ENCODE measurements at regions not wholly inside any gene's neighbourhood (a gene's known extent, or its start where the extent isn't known, plus 50 kb on each side); places are given as distances from the start of the nearest gene placed in this dataset.

GRCh38 chr6:160882791-160883279 lies 108.7 kb upstream of the MAP3K4 start:
- FAIRE-seq: peak; percentile 73

More at GRCh38 chr6:160882791-160883279, 108.7 kb upstream of the MAP3K4 start:
- Histone ChIP-seq H4K20me1 (ENCODE audit: control insufficient read depth, insufficient read depth) (no peaks in the 10 kb centered on the region), H3K4me3 (no peak overlapping the region), H3K9me3 (replicated peaks; ENCODE audit: control insufficient read depth, insufficient read depth, low read length) (no peaks in the 10 kb centered on the region), H3K27me3 (replicated peaks in 1 of 2; ENCODE audit: control insufficient read depth in 2 of 2, insufficient read depth in 2 of 2, low read length in 1 of 2) (no peaks in the 10 kb centered on the region), H3K4me1 (ENCODE audit: control insufficient read depth, insufficient read depth, low read length) (no peaks in the 10 kb centered on the region; the same call in 1 of the 2 replicates), H3K79me2 (ENCODE audit: control insufficient read depth, insufficient read depth, low read length) (no peaks in the 10 kb centered on the region), H3K27ac (ENCODE audit: control insufficient read depth, insufficient read depth) (no peak overlapping the region), H3K4me2 (ENCODE audit: control insufficient read depth, insufficient read depth) (no peak overlapping the region), H2AFZ (ENCODE audit: control insufficient read depth, low read depth, low read length) (no peak overlapping the region), H3K36me3 (ENCODE audit: control insufficient read depth in 2 of 2, insufficient read depth in 2 of 2, low read length in 1 of 2) (no peaks in the 10 kb centered on the region), H3K9ac (ENCODE audit: control insufficient read depth, insufficient read depth, low read length) (no peak overlapping the region)
- ChIA-PET CTCF (no interaction called here), SMC1A (ENCODE audit: uncharacterized antibody, unreplicated experiment) (interaction anchor here (1.2 kb wide), 1 partner anchor 10 kb away, joined by 3 read pairs; no protein-coding TSS in a partner anchor), RAD21 (ENCODE audit: unreplicated experiment) (no interaction called here), POLR2A (no interaction called here)
- 15% methylated on average over 5 of the region's 5 CpGs for WGBS (ENCODE audit: insufficient coverage, insufficient replicate concordance, low lambda C conversion rate, missing lambda C conversion rate)
- DNase-seq (ENCODE audit: low read depth, low spot score) (no peak), ATAC-seq (no peak)
- TF ChIP-seq EED (IDR thresholded peaks at IDR 0.05; ENCODE audit: low read depth): no peak
- no peak for TF ChIP-seq MTA3 (IDR thresholded peaks at IDR 0.05; ENCODE audit: borderline replicate concordance, low read length)
- TF ChIP-seq RELA (IDR thresholded peaks at IDR 0.05; ENCODE audit: borderline replicate concordance, partially characterized antibody): no peak
- TF ChIP-seq TCF3 (IDR thresholded peaks at IDR 0.05; ENCODE audit: borderline replicate concordance, insufficient read depth, low read depth, low read length): no peak
- no peak for TF ChIP-seq CEBPB (IDR thresholded peaks at IDR 0.05; ENCODE audit: borderline replicate concordance in 1 of 2, low read depth in 2 of 2, low read length in 2 of 2)
- TF ChIP-seq PKNOX1 (IDR thresholded peaks at IDR 0.05): no peak
- no peak for TF ChIP-seq YY1 (IDR thresholded peaks at IDR 0.05; ENCODE audit: low read depth, low read length)
- no peak for TF ChIP-seq NR2F1 (conservative IDR thresholded peaks at IDR 0.05)
- no peak for TF ChIP-seq CHD2 (IDR thresholded peaks at IDR 0.05; ENCODE audit: borderline replicate concordance, low read depth, low read length)
- TF ChIP-seq, protein P1, sequence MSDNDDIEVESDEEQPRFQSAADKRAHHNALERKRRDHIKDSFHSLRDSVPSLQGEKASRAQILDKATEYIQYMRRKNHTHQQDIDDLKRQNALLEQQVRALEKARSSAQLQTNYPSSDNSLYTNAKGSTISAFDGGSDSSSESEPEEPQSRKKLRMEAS (IDR thresholded peaks at IDR 0.05; ENCODE audit: low read depth, low read length): no peak
- TF ChIP-seq, protein P2, sequence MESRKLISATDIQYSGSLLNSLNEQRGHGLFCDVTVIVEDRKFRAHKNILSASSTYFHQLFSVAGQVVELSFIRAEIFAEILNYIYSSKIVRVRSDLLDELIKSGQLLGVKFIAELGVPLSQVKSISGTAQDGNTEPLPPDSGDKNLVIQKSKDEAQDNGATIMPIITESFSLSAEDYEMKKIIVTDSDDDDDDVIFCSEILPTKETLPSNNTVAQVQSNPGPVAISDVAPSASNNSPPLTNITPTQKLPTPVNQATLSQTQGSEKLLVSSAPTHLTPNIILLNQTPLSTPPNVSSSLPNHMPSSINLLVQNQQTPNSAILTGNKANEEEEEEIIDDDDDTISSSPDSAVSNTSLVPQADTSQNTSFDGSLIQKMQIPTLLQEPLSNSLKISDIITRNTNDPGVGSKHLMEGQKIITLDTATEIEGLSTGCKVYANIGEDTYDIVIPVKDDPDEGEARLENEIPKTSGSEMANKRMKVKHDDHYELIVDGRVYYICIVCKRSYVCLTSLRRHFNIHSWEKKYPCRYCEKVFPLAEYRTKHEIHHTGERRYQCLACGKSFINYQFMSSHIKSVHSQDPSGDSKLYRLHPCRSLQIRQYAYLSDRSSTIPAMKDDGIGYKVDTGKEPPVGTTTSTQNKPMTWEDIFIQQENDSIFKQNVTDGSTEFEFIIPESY (IDR thresholded peaks at IDR 0.05): no peak
- no peak for TF ChIP-seq WRNIP1 (IDR thresholded peaks at IDR 0.05; ENCODE audit: borderline replicate concordance, low read depth, low read length)
- no peak for TF ChIP-seq ZNF622 (IDR thresholded peaks at IDR 0.05)
- TF ChIP-seq, protein P3, sequence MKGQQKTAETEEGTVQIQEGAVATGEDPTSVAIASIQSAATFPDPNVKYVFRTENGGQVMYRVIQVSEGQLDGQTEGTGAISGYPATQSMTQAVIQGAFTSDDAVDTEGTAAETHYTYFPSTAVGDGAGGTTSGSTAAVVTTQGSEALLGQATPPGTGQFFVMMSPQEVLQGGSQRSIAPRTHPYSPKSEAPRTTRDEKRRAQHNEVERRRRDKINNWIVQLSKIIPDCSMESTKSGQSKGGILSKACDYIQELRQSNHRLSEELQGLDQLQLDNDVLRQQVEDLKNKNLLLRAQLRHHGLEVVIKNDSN (IDR thresholded peaks at IDR 0.05; ENCODE audit: borderline replicate concordance, extremely low read length, insufficient read depth, low read depth, low read length): no peak
- TF ChIP-seq TBL1XR1 (IDR thresholded peaks at IDR 0.05; ENCODE audit: low read depth, low read length): no peak
- no peak for TF ChIP-seq RB1 (IDR thresholded peaks at IDR 0.05; ENCODE audit: borderline replicate concordance)
- no peak for TF ChIP-seq NR2C1 (IDR thresholded peaks at IDR 0.05)
- TF ChIP-seq ZNF207 (IDR thresholded peaks at IDR 0.05; ENCODE audit: borderline replicate concordance): no peak
- TF ChIP-seq PML (IDR thresholded peaks at IDR 0.05; ENCODE audit: low read length): no peak
- intact Hi-C loops (cut with micrococcal nuclease; ENCODE audit: unreplicated experiment): no loop called here
- no TSS peak for BruUV-seq (replicated peaks)
- in situ Hi-C loops (cut with MboI): no loop called here

All from GM12878 (cell line).